Mesendoderm (in vitro differentiated cells): ENCODE measurements at regions not wholly inside any gene's neighbourhood (a gene's known extent, or its start where the extent isn't known, plus 50 kb on each side); places are given as distances from the start of the nearest gene placed in this dataset.
A peak's percentile ranks its signal among the peaks of the same experiment; 100 is the strongest.

Experiments used
- DNase-seq: peaks from one replicate; pipeline ENCODE4 v3.0.0; 2013
- H2AK5ac ChIP-seq: 2 replicates; pipeline ENCODE4 v1.6.1; 2013; ENCODE audit warnings: low read length, inconsistent platforms
- H2BK120ac ChIP-seq: 2 replicates; pipeline ENCODE4 v1.6.1; 2013; ENCODE audit warnings: low read depth, mild to moderate bottlenecking, low read length, moderate library complexity, mixed read lengths
- H2BK15ac ChIP-seq: replicated peaks from 2 replicates; pipeline ENCODE4 v1.6.1; 2013; ENCODE audit warnings: low read depth, mild to moderate bottlenecking, moderate library complexity
- H2BK5ac ChIP-seq: 2 replicates; pipeline ENCODE4 v1.6.1; 2013; ENCODE audit warnings: low read length, inconsistent platforms
- H3K18ac ChIP-seq: 2 replicates; pipeline ENCODE4 v1.6.1; 2013; ENCODE audit warnings: mild to moderate bottlenecking, low read length, mixed read lengths
- H3K23ac ChIP-seq: one replicate; pipeline ENCODE4 v1.6.1; 2013; ENCODE audit warnings: low read length
- H3K27ac ChIP-seq: 2 replicates; pipeline ENCODE4 v1.5.1; 2013; ENCODE audit warnings: low read depth, mild to moderate bottlenecking, inconsistent platforms, low read length, moderate library complexity
- H3K27me3 ChIP-seq: 2 replicates; pipeline ENCODE4 v1.6.1; 2013; ENCODE audit warnings: low read length, control low read depth, mild to moderate bottlenecking, inconsistent platforms; ENCODE audit not compliant: insufficient read depth, poor library complexity
- H3K36me3 ChIP-seq: 2 replicates; pipeline ENCODE4 v1.6.1; 2013; ENCODE audit warnings: low read length, inconsistent platforms; ENCODE audit not compliant: control insufficient read depth, insufficient read depth
- H3K4ac ChIP-seq: one replicate; pipeline ENCODE4 v1.6.1; 2013; ENCODE audit warnings: low read depth, mild to moderate bottlenecking, low read length, moderate library complexity
- H3K4me1 ChIP-seq: 2 replicates; pipeline ENCODE4 v1.6.1; 2013; ENCODE audit warnings: low read depth, low read length, inconsistent platforms; ENCODE audit not compliant: control insufficient read depth
- H3K4me2 ChIP-seq: 2 replicates; pipeline ENCODE4 v1.6.1; 2013; ENCODE audit warnings: low read length
- H3K4me3 ChIP-seq: 2 replicates; pipeline ENCODE4 v1.5.1; 2013; ENCODE audit warnings: mild to moderate bottlenecking, low read length
- H3K56ac ChIP-seq: one replicate; pipeline ENCODE4 v1.6.1; 2013; ENCODE audit warnings: low read length
- H3K79me1 ChIP-seq: 2 replicates; pipeline ENCODE4 v1.6.1; 2013; ENCODE audit warnings: low read length, inconsistent platforms
- H3K79me2 ChIP-seq: 2 replicates; pipeline ENCODE4 v1.6.1; 2013; ENCODE audit warnings: mild to moderate bottlenecking, low read length; ENCODE audit not compliant: control insufficient read depth, insufficient read depth
- H3K9ac ChIP-seq: 2 replicates; pipeline ENCODE4 v1.6.1; 2013; ENCODE audit warnings: low read length, inconsistent platforms
- H4K5ac ChIP-seq: one replicate; pipeline ENCODE4 v1.6.1; 2013; ENCODE audit warnings: low read length
- H4K8ac ChIP-seq: one replicate; pipeline ENCODE4 v1.6.1; 2013; ENCODE audit warnings: low read depth, mild to moderate bottlenecking, control low read depth, low read length, moderate library complexity
- WGBS: extraction: QIAGEN DNeasy Blood & Tissue Kit; methylation state at CpG from one replicate; pipeline ENCODE4 v1.1.7; 2013; ENCODE audit warnings: low lambda C conversion rate, missing lambda C conversion rate; ENCODE audit not compliant: insufficient coverage; ENCODE audit errors: extremely low coverage; 5-methylcytosine and 5-hydroxymethylcytosine counted together

- WGBS: no CpG with 5 or more reads among the region's 1 CpG
Observed at GRCh38 chr4:125459531-125459930, 144.8 kb downstream of the FAT4 start.

GRCh38 chr4:125461676-125462363, 147.1 kb downstream of the FAT4 start:
- Histone ChIP-seq H3K4me1 (no peaks in the 10 kb centered on the region), H2BK120ac (no peak overlapping the region), H3K9ac (no peak overlapping the region), H3K4me2 (no peak overlapping the region), H3K4ac (no peak overlapping the region), H3K18ac (no peak overlapping the region), H4K8ac (no peak overlapping the region), H2BK5ac (no peak overlapping the region), H4K5ac (no peak overlapping the region), H3K27ac (no peak overlapping the region), H2BK15ac (no peak overlapping the region), H3K36me3 (no peaks in the 10 kb centered on the region), H3K79me2 (no peaks in the 10 kb centered on the region), H3K4me3 (no peak overlapping the region), H3K56ac (no peak overlapping the region), H3K23ac (no peak overlapping the region), H3K27me3 (no peaks in the 10 kb centered on the region), H3K79me1 (no peaks in the 10 kb centered on the region), H2AK5ac (no peak overlapping the region)
- DNase-seq: no peak
- WGBS: no CpG with 5 or more reads among the region's 3 CpGs

More at GRCh38 chr4:125459531-125459930, 144.8 kb downstream of the FAT4 start:
- no peak overlapping the region for H3K4me2 ChIP-seq
- H3K36me3 ChIP-seq: no peaks in the 10 kb centered on the region
- H2BK15ac ChIP-seq: no peak overlapping the region
- H2BK120ac ChIP-seq: no peak overlapping the region
- no peak overlapping the region for H2AK5ac ChIP-seq
- no peak overlapping the region for H3K4ac ChIP-seq
- H3K4me3 ChIP-seq: no peak overlapping the region
- no peaks in the 10 kb centered on the region for H3K27me3 ChIP-seq
- H3K23ac ChIP-seq: no peak overlapping the region
- no peak overlapping the region for H3K9ac ChIP-seq
- no peak overlapping the region for H3K18ac ChIP-seq
- H4K8ac ChIP-seq: no peak overlapping the region
- no peaks in the 10 kb centered on the region for H3K4me1 ChIP-seq
- no peak overlapping the region for H2BK5ac ChIP-seq
- H4K5ac ChIP-seq: no peak overlapping the region
- no peak overlapping the region for H3K27ac ChIP-seq
- H3K79me1 ChIP-seq: no peaks in the 10 kb centered on the region
- H3K56ac ChIP-seq: no peak overlapping the region
- DNase-seq: no peak
- no peaks in the 10 kb centered on the region for H3K79me2 ChIP-seq

GRCh38 chr4:125464146-125464545, 149.4 kb downstream of the FAT4 start:
- WGBS: no CpG with 5 or more reads among the region's 1 CpG
- no peak overlapping the region for H3K27ac ChIP-seq
- no peak overlapping the region for H2AK5ac ChIP-seq
- no peaks in the 10 kb centered on the region for H3K79me1 ChIP-seq
- H3K4me1 ChIP-seq: no peaks in the 10 kb centered on the region
- H2BK15ac ChIP-seq: no peak overlapping the region
- H3K36me3 ChIP-seq: no peaks in the 10 kb centered on the region
- H4K8ac ChIP-seq: no peak overlapping the region
- H3K27me3 ChIP-seq: no peaks in the 10 kb centered on the region
- H3K23ac ChIP-seq: no peak overlapping the region
- DNase-seq: no peak
- no peak overlapping the region for H3K4me2 ChIP-seq
- no peak overlapping the region for H3K18ac ChIP-seq
- no peak overlapping the region for H3K56ac ChIP-seq
- no peak overlapping the region for H3K4me3 ChIP-seq
- no peaks in the 10 kb centered on the region for H3K79me2 ChIP-seq
- no peak overlapping the region for H4K5ac ChIP-seq
- no peak overlapping the region for H3K4ac ChIP-seq
- H2BK5ac ChIP-seq: no peak overlapping the region
- H2BK120ac ChIP-seq: no peak overlapping the region
- H3K9ac ChIP-seq: no peak overlapping the region

- no CpG with 5 or more reads among the region's 9 CpGs for WGBS
- Histone ChIP-seq H3K4ac (no peak overlapping the region), H2BK15ac (no peak overlapping the region), H3K4me1 (no peaks in the 10 kb centered on the region), H4K5ac (no peak overlapping the region), H3K27ac (no peak overlapping the region), H3K79me2 (no peaks in the 10 kb centered on the region), H3K23ac (no peak overlapping the region), H3K79me1 (no peaks in the 10 kb centered on the region), H3K56ac (no peak overlapping the region), H3K4me3 (no peak overlapping the region), H3K36me3 (no peaks in the 10 kb centered on the region), H3K4me2 (no peak overlapping the region), H2BK120ac (no peak overlapping the region), H3K9ac (no peak overlapping the region), H3K18ac (no peak overlapping the region), H2BK5ac (no peak overlapping the region), H3K27me3 (no peaks in the 10 kb centered on the region), H4K8ac (no peak overlapping the region), H2AK5ac (no peak overlapping the region)
- peak; percentile 40 for DNase-seq
Observed at GRCh38 chr4:125481334-125482045, 166.7 kb downstream of the FAT4 start.

GRCh38 chr4:125482822-125483221, 168.1 kb downstream of the FAT4 start:
- H3K9ac ChIP-seq: no peak overlapping the region
- H4K5ac ChIP-seq: no peak overlapping the region
- DNase-seq: peak; percentile 53
- no peak overlapping the region for H3K4ac ChIP-seq
- H2BK120ac ChIP-seq: no peak overlapping the region
- H3K36me3 ChIP-seq: no peaks in the 10 kb centered on the region
- H4K8ac ChIP-seq: no peak overlapping the region
- H2AK5ac ChIP-seq: no peak overlapping the region
- H3K27me3 ChIP-seq: no peaks in the 10 kb centered on the region
- H3K79me2 ChIP-seq: no peaks in the 10 kb centered on the region
- H3K18ac ChIP-seq: no peak overlapping the region
- no peak overlapping the region for H2BK15ac ChIP-seq
- H3K56ac ChIP-seq: no peak overlapping the region
- H3K27ac ChIP-seq: no peak overlapping the region
- H2BK5ac ChIP-seq: no peak overlapping the region
- no peaks in the 10 kb centered on the region for H3K4me1 ChIP-seq
- H3K23ac ChIP-seq: no peak overlapping the region
- WGBS: no CpG with 5 or more reads among the region's 3 CpGs
- H3K79me1 ChIP-seq: no peaks in the 10 kb centered on the region
- no peak overlapping the region for H3K4me3 ChIP-seq
- H3K4me2 ChIP-seq: no peak overlapping the region
